Osteocyte (in vitro differentiated cells): ENCODE measurements at regions not wholly inside any gene's neighbourhood (a gene's known extent, or its start where the extent isn't known, plus 50 kb on each side); places are given as distances from the start of the nearest gene placed in this dataset.

Source experiments
- DNase-seq: peaks from one replicate; pipeline ENCODE4 v3.0.0; 2021; ENCODE audit warnings: mixed read lengths; ENCODE audit not compliant: unreplicated experiment; ENCODE audit errors: extremely low spot score
- H3K27ac Mint-ChIP-seq: one replicate; pipeline ENCODE4 v1.8.0; 2021; ENCODE audit warnings: mild to moderate bottlenecking, mixed read lengths; ENCODE audit not compliant: unreplicated experiment
- H3K27me3 Mint-ChIP-seq: one replicate; pipeline ENCODE4 v1.8.0; 2021; ENCODE audit warnings: mixed read lengths; ENCODE audit not compliant: unreplicated experiment
- H3K36me3 Mint-ChIP-seq: one replicate; pipeline ENCODE4 v1.8.0; 2021; ENCODE audit warnings: mixed read lengths; ENCODE audit not compliant: unreplicated experiment
- H3K4me1 Mint-ChIP-seq: one replicate; pipeline ENCODE4 v1.8.0; 2021; ENCODE audit warnings: mixed read lengths; ENCODE audit not compliant: unreplicated experiment
- H3K4me3 Mint-ChIP-seq: one replicate; pipeline ENCODE4 v1.8.0; 2021; ENCODE audit warnings: mild to moderate bottlenecking, moderate library complexity, mixed read lengths; ENCODE audit not compliant: unreplicated experiment
- H3K9me3 Mint-ChIP-seq: one replicate; pipeline ENCODE4 v1.8.0; 2021; ENCODE audit warnings: mixed read lengths; ENCODE audit not compliant: unreplicated experiment
- TF ChIP-seq, protein P1 (sequence below): fragments of 200-600 bp; sonication (generic); IDR thresholded peaks from 2 replicates; pipeline ENCODE4 v1.5.0; 2021; ENCODE audit warnings: antibody characterized with exemption, mild to moderate bottlenecking, moderate library complexity

DNA sequence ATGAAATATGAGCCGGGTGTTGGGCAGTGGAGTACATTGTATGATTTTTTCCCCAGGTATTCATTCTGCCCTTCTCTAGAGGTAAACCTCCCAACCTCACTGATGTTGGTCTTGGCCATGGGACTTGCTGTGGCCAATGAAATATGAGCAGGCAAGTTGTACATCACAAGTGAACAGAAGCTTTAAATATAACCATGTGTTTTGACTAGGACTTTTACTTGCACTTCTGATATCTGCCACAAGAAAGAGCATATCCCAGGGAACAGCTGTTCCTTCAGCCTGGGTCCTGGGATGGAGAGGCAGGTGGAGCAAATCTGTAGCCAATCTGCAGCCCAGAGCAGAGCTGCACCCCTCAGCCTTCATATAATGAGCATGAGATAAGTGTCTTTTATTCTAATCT is 109.8 kb upstream of the PALS2 start:
- Mint-ChIP-seq H3K27me3 (peaks cover 38% of the 10 kb centered on the region), H3K4me3 (no peak overlapping the region), H3K4me1 (no peaks in the 10 kb centered on the region), H3K27ac (no peak overlapping the region), H3K36me3 (no peaks in the 10 kb centered on the region), H3K9me3 (no peaks in the 10 kb centered on the region)
- TF ChIP-seq, protein P1, sequence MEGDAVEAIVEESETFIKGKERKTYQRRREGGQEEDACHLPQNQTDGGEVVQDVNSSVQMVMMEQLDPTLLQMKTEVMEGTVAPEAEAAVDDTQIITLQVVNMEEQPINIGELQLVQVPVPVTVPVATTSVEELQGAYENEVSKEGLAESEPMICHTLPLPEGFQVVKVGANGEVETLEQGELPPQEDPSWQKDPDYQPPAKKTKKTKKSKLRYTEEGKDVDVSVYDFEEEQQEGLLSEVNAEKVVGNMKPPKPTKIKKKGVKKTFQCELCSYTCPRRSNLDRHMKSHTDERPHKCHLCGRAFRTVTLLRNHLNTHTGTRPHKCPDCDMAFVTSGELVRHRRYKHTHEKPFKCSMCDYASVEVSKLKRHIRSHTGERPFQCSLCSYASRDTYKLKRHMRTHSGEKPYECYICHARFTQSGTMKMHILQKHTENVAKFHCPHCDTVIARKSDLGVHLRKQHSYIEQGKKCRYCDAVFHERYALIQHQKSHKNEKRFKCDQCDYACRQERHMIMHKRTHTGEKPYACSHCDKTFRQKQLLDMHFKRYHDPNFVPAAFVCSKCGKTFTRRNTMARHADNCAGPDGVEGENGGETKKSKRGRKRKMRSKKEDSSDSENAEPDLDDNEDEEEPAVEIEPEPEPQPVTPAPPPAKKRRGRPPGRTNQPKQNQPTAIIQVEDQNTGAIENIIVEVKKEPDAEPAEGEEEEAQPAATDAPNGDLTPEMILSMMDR, result no peak
- no peak for DNase-seq

DNA sequence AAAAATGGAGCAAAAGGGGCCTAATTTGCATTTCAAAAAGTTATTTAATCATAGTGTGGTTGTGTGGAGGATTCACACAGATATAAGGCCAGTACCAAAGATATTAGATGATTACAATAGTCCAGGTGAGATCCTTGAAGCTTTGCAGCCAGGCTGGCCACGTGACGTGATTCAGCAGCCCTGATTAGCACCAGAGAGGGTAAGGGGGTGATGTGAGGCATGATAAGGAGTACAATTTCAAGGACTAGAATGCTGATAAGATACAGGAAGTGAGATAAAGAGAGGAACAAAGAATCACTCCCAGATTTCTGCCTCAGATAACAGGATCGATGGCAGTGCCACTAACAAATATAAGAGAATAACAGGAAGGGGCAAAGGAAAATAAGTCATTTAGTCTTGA is 108.4 kb upstream of the PALS2 start:
- Mint-ChIP-seq H3K27ac (no peak overlapping the region), H3K4me1 (no peaks in the 10 kb centered on the region), H3K9me3 (no peaks in the 10 kb centered on the region), H3K4me3 (no peak overlapping the region), H3K36me3 (no peaks in the 10 kb centered on the region), H3K27me3 (peaks cover 31% of the 10 kb centered on the region)
- TF ChIP-seq, protein P1, result no peak
- no peak for DNase-seq

DNA sequence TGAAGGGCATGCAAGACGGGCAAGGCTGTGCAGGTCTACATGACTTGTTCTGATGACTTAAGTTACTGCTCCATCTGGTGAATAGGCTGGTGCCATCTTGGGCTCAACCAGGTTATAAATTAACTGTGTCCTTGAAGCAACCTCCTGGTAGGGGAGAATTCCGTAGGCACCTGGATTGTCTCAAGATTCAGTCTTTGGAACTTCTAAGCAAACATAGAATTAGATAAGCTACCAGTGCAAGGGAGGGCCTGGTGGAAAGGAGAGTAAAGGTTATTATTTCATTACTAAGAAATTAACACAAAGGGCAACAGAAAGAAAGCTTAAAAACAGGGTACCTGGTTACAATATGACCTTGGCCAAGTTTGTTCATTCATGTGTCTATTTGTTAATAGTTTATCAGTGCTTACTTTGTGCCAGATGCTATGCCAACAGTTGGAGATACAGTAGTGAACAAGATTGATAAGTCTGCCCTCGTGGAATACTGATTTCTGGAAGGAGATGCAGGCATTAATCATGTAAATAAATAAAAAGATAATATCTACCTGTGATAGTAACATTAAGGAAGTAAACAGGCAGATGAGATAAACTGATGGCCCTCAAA is 107.0 kb upstream of the PALS2 start:
- Mint-ChIP-seq H3K27ac (no peak overlapping the region), H3K36me3 (no peaks in the 10 kb centered on the region), H3K4me1 (no peaks in the 10 kb centered on the region), H3K4me3 (no peak overlapping the region), H3K27me3 (peaks cover 35% of the 10 kb centered on the region), H3K9me3 (no peaks in the 10 kb centered on the region)
- no peak for DNase-seq
- TF ChIP-seq, protein P1, result no peak

DNA sequence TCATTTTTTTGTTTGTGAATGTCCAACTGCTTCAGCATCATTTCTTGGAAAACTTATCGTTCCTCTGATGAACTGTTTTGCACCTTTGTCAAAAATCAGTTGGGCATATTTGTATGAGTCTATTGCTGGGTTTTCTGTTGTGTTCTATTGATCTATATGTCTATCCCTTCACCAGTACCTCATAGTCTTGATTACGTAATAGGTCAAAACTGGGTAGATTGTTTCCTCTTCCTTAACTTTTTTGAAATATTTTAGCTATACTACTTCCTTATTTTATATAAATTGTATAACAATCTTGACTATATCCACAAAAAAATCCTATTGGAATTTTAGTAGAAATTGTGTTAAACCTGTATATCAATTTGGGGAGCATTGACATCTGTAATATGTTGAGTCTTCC is 104.1 kb upstream of the PALS2 start:
- no peak for DNase-seq
- TF ChIP-seq, protein P1, result no peak
- Mint-ChIP-seq H3K9me3 (no peaks in the 10 kb centered on the region), H3K36me3 (no peaks in the 10 kb centered on the region), H3K27me3 (peaks cover 16% of the 10 kb centered on the region), H3K27ac (no peak overlapping the region), H3K4me3 (no peak overlapping the region), H3K4me1 (no peaks in the 10 kb centered on the region)

DNA sequence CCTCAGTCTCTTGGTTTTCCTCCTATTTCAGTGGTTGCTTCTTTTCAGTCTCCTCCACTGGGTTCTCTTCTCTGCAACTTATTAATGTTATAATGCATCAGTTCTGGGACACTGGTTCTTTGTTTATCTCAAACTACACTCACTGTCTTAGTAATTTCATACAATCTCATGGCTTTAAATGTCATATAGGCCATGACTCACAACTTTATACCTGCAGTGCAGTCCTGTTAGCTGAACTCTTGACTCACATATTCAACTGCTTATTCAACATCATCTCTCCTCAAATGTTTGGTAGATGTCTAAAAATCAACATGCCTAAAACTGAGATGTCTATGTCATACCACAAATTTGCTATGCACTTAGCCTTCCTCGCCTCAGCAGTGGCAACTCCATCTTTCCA is 101.2 kb upstream of the PALS2 start:
- Mint-ChIP-seq H3K4me1 (peaks cover 14% of the 10 kb centered on the region), H3K27ac (no peak overlapping the region), H3K27me3 (peaks cover 11% of the 10 kb centered on the region), H3K4me3 (no peak overlapping the region), H3K9me3 (no peaks in the 10 kb centered on the region), H3K36me3 (no peaks in the 10 kb centered on the region)
- DNase-seq, result no peak
- TF ChIP-seq, protein P1, result no peak
